ENCODE measurements at regions not wholly inside any gene's neighbourhood (a gene's known extent, or its start where the extent isn't known, plus 50 kb on each side); places are given as distances from the start of the nearest gene placed in this dataset.
"Not testable (repeated sequence)": the region's sequence is repeated elsewhere in the genome, so short reads cannot be mapped to it uniquely, and the experiment has no call there.

DNA sequence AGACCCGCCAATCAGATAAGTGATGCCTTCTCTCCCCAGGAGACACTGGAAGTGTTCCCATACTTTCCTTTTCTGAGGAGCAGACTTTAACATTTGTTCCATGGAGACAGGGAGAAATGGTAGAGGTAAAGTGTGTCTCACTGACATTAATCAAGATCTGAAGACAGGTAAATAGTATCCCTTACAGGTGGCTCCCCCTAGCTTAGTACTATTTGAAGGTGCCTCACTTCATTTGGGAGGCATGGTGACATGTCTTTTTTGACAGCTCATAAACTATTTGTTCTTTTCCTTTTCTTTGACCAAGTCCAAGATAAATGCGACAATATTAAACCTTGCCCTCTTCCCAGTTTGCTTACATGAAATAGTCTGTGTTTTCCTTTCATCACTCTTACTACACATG, 485.6 kb upstream of the IL12A start:
- no peak overlapping the region for H3K4me3 ChIP-seq (ENCODE audit: low read length)
- no peak for DNase-seq (ENCODE audit: low read depth)
- TF ChIP-seq CTCF (conservative IDR thresholded peaks at IDR 0.05; ENCODE audit: low read depth, low read length), result no peak

GRCh38 chr3:159510988-159511387, 477.6 kb upstream of the IL12A start:
- DNase-seq (ENCODE audit: low read depth); H3K4me3 ChIP-seq (ENCODE audit: low read length): not testable (repeated sequence)

DNA sequence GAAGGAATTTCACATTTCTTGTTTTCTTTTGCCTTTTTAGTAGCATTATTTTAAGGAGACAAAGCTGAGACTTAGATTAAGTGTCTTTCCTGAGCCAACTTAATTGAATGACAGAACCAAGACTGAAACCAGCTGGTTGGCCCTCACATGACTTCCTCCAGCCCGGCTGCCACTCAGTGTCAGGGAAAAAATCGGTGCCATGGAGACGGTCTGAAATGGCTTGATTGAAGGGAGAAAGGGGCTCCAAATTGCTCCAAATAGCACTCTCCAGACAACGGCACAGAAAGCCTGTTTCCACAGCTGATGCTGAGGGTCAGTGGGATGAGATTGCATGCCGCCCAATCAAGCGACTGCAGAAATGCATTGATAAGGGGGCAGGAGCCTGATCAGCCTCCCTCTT, 475.2 kb upstream of the IL12A start:
- H3K4me3 ChIP-seq (ENCODE audit: low read length), result no peak overlapping the region
- DNase-seq (ENCODE audit: low read depth), result no peak
- TF ChIP-seq CTCF (conservative IDR thresholded peaks at IDR 0.05; ENCODE audit: low read depth, low read length), result no peak

GRCh38 chr3:159513867-159514380, 474.7 kb upstream of the IL12A start:
- H3K4me3 ChIP-seq (ENCODE audit: low read length), result no peak overlapping the region

GRCh38 chr3:159517105-159517504, 471.5 kb upstream of the IL12A start:
- no peak overlapping the region for H3K4me3 ChIP-seq (ENCODE audit: low read length)
- DNase-seq (ENCODE audit: low read depth), result no peak
- TF ChIP-seq CTCF (conservative IDR thresholded peaks at IDR 0.05; ENCODE audit: low read depth, low read length), result no peak

More at GRCh38 chr3:159513867-159514380, 474.7 kb upstream of the IL12A start:
- TF ChIP-seq CTCF (conservative IDR thresholded peaks at IDR 0.05; ENCODE audit: low read depth, low read length), result no peak
- DNase-seq (ENCODE audit: low read depth), result no peak

DNA sequence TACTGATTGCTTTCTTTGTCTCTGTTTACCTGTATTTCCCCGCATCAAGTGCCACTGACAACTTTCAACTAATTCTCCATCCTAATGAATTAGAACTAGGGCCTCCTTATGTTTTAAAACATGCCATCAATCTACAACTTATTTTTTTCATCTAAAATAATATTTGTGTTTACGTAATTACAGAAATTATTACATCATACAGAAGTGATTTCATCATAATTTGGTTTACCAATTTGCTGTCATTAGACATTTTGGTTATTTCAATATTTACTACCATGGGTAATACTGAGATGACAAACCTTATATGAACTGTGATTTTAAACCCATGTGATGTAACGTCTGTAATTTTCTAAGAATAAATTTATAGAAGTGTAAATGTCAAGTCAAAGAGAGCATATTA, 468.0 kb upstream of the IL12A start:
- no peak for TF ChIP-seq CTCF (conservative IDR thresholded peaks at IDR 0.05; ENCODE audit: low read depth, low read length)
- DNase-seq (ENCODE audit: low read depth), result no peak
- H3K4me3 ChIP-seq (ENCODE audit: low read length), result no peak overlapping the region

DNA sequence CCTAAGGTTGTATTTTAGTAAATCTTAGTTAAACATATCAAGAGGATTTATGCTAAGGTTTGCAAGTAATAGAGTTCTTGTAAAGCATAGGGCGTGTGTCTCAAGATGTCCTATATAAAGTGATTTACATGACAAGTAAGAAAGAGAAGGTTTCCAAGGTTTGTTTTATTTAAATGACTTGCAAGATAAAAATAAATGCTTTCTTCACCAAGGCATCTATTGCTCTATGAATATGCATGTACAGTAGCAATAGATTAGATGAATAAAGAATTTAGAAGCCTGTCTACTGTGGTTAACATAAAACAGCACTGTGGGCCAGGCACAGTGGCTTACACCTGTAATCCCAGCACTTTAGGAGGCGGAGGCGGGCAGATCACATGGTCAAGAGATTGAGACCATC, 466.4 kb upstream of the IL12A start:
- DNase-seq (ENCODE audit: low read depth), result no peak
- no peak for TF ChIP-seq CTCF (conservative IDR thresholded peaks at IDR 0.05; ENCODE audit: low read depth, low read length)

More for the DNA sequence above, 466.4 kb upstream of the IL12A start:
- H3K4me3 ChIP-seq (ENCODE audit: low read length), result no peak overlapping the region
